Cardiac muscle cell (in vitro differentiated cells and primary cell): ENCODE measurements at regions not wholly inside any gene's neighbourhood (a gene's known extent, or its start where the extent isn't known, plus 50 kb on each side); places are given as distances from the start of the nearest gene placed in this dataset.
"Not testable (repeated sequence)": the region's sequence is repeated elsewhere in the genome, so short reads cannot be mapped to it uniquely, and the experiment has no call there.

Experiments used
- DNase-seq, 2 donors: peaks; one replicate each; pipeline versions ENCODE4 v3.0.0 to v3.0.0-alpha.2; 2010 to 2017; ENCODE audit warnings: low read depth in 1 of 2, low spot score in 1 of 2
- H3K27ac ChIP-seq: fragments of 200-600 bp; sonication (generic); 2 replicates; pipeline ENCODE4 v1.5.1; 2016
- H3K27me3 ChIP-seq: fragments of 200-600 bp; sonication (generic); 2 replicates; pipeline ENCODE4 v1.6.0; 2016; ENCODE audit warnings: control low read depth
- H3K36me3 ChIP-seq: fragments of 200-600 bp; sonication (generic); 2 replicates; pipeline ENCODE4 v1.5.1; 2016; ENCODE audit warnings: control low read depth
- H3K4me1 ChIP-seq: fragments of 200-600 bp; sonication (generic); 2 replicates; pipeline ENCODE4 v1.8.1; 2017; ENCODE audit warnings: low read depth, mild to moderate bottlenecking, mixed run types
- H3K4me3 ChIP-seq: fragments of 200-600 bp; sonication (generic); 2 replicates; pipeline ENCODE4 v1.5.1; 2016; ENCODE audit warnings: mild to moderate bottlenecking
- H3K9me3 ChIP-seq: fragments of 200-600 bp; sonication (generic); 2 replicates; pipeline ENCODE4 v1.5.1; 2017; ENCODE audit warnings: low read depth, mild to moderate bottlenecking, control low read depth
- TF ChIP-seq, protein P1 (sequence below): IDR thresholded peaks from 2 replicates; pipeline ENCODE4 v1.5.1; 2012; ENCODE audit warnings: low read depth, mild to moderate bottlenecking, low read length

DNA sequence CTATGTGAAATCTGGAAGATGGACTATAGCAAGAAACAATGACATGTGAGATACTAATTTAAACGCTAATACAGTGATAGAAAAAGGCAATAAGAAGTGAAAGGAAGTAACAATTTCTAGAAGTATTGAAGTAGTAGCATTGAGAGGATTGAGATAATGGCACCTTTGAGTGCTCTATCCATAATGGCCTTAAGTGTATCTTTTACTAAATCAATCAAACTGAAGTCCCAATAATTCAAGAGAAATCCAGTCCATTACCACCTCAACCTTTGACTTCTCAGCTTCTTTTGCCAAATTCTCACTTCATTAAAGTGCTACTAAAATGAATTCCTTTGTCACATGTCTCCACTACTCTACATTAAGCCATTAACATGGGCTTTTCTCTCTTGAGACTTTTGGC is 82.6 kb upstream of the KYNU start:
- Histone ChIP-seq H3K4me3 (no peak overlapping the region), H3K27me3 (no peaks in the 10 kb centered on the region), H3K4me1 (no peaks in the 10 kb centered on the region), H3K36me3 (no peaks in the 10 kb centered on the region), H3K9me3 (no peaks in the 10 kb centered on the region), H3K27ac (no peak overlapping the region)
- no peak for DNase-seq
- TF ChIP-seq, protein P1, sequence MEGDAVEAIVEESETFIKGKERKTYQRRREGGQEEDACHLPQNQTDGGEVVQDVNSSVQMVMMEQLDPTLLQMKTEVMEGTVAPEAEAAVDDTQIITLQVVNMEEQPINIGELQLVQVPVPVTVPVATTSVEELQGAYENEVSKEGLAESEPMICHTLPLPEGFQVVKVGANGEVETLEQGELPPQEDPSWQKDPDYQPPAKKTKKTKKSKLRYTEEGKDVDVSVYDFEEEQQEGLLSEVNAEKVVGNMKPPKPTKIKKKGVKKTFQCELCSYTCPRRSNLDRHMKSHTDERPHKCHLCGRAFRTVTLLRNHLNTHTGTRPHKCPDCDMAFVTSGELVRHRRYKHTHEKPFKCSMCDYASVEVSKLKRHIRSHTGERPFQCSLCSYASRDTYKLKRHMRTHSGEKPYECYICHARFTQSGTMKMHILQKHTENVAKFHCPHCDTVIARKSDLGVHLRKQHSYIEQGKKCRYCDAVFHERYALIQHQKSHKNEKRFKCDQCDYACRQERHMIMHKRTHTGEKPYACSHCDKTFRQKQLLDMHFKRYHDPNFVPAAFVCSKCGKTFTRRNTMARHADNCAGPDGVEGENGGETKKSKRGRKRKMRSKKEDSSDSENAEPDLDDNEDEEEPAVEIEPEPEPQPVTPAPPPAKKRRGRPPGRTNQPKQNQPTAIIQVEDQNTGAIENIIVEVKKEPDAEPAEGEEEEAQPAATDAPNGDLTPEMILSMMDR: no peak

DNA sequence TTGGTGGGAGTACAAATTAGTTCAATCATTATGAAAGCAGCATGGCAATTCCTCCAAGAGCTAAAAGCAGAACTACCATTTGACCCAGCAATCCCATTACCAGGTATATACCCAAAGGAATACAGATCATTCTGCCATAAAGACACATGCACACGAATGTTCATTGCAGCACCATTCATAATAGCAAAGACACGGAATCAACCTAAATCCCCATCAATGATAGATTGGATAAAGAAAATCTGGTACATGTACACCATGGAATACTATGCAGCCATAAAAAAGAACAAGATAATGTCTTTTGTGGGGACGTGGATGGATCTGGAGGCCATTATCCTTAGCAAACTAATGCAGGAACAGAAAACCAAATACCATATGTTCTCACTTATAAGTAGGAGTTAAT is 85.1 kb upstream of the KYNU start:
- H3K4me3 ChIP-seq, H3K27me3 ChIP-seq, H3K9me3 ChIP-seq, DNase-seq, H3K36me3 ChIP-seq, H3K27ac ChIP-seq, H3K4me1 ChIP-seq: not testable (repeated sequence)

DNA sequence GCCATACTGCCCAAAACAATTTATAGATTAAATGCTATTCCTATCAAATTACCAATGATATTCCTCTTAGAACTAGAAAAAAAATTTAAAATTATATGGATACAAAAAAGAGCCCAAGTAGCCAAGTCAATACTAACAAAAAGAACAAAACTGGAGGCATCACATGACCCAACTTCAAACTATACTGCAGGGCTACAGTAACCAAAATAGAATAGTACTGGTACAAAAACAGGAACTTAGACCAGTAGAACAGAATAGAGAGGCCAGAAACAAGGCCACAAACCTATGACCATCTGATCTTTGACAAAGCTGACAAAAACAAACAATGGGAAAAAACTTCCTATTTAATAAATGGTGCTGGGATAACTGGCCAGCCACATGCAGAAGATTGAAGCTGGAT is 86.1 kb upstream of the KYNU start:
- Histone ChIP-seq H3K9me3 (no peaks in the 10 kb centered on the region), H3K27me3 (no peaks in the 10 kb centered on the region), H3K36me3 (no peaks in the 10 kb centered on the region), H3K27ac (no peak overlapping the region), H3K4me3 (no peak overlapping the region), H3K4me1 (no peaks in the 10 kb centered on the region)
- TF ChIP-seq, protein P1: no peak
- no peak for DNase-seq

DNA sequence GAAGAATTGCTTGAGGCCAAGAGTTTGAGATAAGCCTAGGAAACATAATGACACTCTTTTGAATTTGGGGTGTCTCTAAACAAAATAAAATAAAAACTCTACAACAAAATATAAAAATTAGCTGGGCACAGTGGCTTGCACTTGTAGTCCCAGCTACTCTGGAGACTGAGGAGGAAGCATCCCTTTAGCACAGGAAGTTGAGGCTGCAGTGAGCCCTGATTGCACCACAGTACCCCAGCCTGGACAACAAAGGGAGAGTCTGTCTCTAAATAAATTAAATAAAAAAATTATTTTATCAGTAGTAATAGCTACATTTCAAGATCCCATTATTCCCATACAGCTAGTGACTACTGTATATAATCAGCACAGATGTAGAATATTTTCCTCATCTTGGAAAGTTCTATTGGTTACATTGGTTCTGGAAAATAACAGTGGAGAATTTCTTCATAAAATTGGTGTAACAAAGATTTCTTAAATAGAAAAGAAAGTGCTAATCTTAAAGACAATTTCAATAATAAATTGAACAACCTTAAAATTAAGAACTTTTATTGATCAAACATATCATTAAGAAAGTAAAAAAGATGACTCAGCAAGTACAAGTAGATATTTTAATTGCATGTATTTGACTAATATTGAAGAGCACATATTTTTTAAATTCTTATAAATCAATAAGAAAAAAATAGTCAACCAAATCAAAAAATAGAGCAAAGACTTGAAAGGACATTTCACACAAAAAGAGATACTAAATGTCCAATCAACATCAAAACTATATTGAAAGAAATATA is 90.4 kb upstream of the KYNU start:
- H3K9me3 ChIP-seq: no peaks in the 10 kb centered on the region
- TF ChIP-seq, protein P1: no peak
- no peaks in the 10 kb centered on the region for H3K4me1 ChIP-seq
- H3K27ac ChIP-seq: no peak overlapping the region
- H3K27me3 ChIP-seq: no peaks in the 10 kb centered on the region
- DNase-seq: no peak
- H3K36me3 ChIP-seq: no peaks in the 10 kb centered on the region
- H3K4me3 ChIP-seq: no peak overlapping the region

DNA sequence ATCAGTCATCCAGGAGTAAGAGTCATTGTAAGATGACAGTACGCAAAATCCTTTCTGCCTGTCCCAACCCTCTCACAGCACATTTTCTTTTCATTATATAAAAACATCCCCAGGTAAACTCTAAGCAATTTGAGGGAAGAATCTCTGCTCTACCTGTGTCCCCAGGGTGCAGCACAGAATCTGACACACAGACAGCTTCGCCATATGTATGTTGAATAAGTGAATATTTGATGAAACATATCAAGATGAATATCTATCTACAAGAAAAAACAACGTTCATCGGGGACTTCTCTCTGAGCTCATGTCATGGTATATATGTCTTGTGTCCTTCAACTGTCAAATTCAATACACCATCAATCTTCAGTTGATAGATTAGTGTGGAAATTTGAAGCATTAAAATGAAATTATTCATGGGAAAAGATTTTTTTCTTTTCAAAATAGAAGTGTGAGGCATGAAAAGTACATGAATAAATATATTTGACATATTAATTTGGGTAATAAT is 94.5 kb upstream of the KYNU start:
- no peak for DNase-seq
- TF ChIP-seq, protein P1: no peak
- H3K27ac ChIP-seq: no peak overlapping the region
- H3K27me3 ChIP-seq: no peaks in the 10 kb centered on the region
- H3K9me3 ChIP-seq: no peaks in the 10 kb centered on the region
- no peak overlapping the region for H3K4me3 ChIP-seq
- H3K36me3 ChIP-seq: no peaks in the 10 kb centered on the region
- no peaks in the 10 kb centered on the region for H3K4me1 ChIP-seq

DNA sequence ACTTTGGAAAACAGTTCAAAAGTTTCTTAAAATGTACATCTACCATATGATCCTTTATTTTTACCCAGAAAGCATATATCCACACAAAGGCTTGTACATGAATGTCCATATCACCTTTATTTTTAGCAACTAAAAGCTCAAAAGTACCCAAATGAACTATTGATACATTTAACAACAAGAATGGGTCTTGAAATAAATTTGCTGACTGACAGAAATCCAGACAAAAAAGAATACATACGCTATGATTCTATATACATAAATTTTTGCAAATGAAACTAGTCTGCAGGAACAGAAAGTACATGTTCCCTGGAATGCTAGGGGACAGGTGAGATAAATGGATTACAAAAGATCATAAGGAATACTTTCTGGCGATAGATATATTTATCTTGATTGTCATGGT is 96.3 kb upstream of the KYNU start:
- Histone ChIP-seq H3K9me3 (no peaks in the 10 kb centered on the region), H3K4me3 (no peak overlapping the region), H3K27me3 (no peaks in the 10 kb centered on the region), H3K36me3 (no peaks in the 10 kb centered on the region), H3K4me1 (no peaks in the 10 kb centered on the region), H3K27ac (no peak overlapping the region)
- no peak for DNase-seq
- TF ChIP-seq, protein P1: no peak
